SK-N-SH (cell line): ENCODE measurements at regions not wholly inside any gene's neighbourhood (a gene's known extent, or its start where the extent isn't known, plus 50 kb on each side); places are given as distances from the start of the nearest gene placed in this dataset.

Source experiments
- CTCF ChIA-PET: fragments of 300-600, 350-600 bp; formaldehyde crosslinking; extraction: SDS; loops from one replicate; lab custom pipeline; 2021; lab: Yijun Ruan, JAX
- POLR2A ChIA-PET: fragments of 350-600 bp; sonication (Branson Sonifier 250); formaldehyde crosslinking; extraction: SDS; loops from one replicate; lab custom pipeline; 2020; ENCODE audit warnings: antibody characterized with exemption, inconsistent platforms; lab: Yijun Ruan, JAX
- DNase-seq: peaks from one replicate; pipeline ENCODE4 v3.0.0; 2012
- H2AFZ ChIP-seq: fragments of 200-600 bp; sonication (generic); 2 replicates; pipeline ENCODE4 v1.8.1; 2016; ENCODE audit warnings: antibody characterized with exemption, mild to moderate bottlenecking, low read depth
- H3F3A ChIP-seq: fragments of 200-600 bp; sonication (generic); replicated peaks from 2 replicates; pipeline ENCODE3; 2016; ENCODE audit warnings: antibody characterized with exemption, mild to moderate bottlenecking; ENCODE audit not compliant: insufficient read depth
- H3K27ac ChIP-seq, 2 experiments: fragments of 200-500 bp in 1 of 2; fragments of 200-600 bp in 1 of 2; sonication (Bioruptor generic) in 1 of 2; sonication (generic), shearing (Covaris generic) in 1 of 2; 2 replicates each; pipeline versions ENCODE4 v1.5.1 to v1.6.1; 2014 to 2016; ENCODE audit warnings: low read depth in 2 of 2, inconsistent platforms in 1 of 2, low read length in 1 of 2, mild to moderate bottlenecking in 1 of 2, mixed read lengths in 1 of 2
- H3K27me3 ChIP-seq: fragments of 200-600 bp; sonication (generic), shearing (Covaris generic); 2 replicates; pipeline ENCODE4 v1.6.1; 2016; ENCODE audit warnings: mixed run types; ENCODE audit not compliant: insufficient read depth
- H3K36me3 ChIP-seq, 2 experiments: fragments of 200-500 bp in 1 of 2; fragments of 200-600 bp in 1 of 2; sonication (Bioruptor generic) in 1 of 2; sonication (generic) in 1 of 2; replicated peaks in 1 of 2; 2 replicates each; pipeline versions ENCODE3 to v1.5.1; 2014 to 2016; ENCODE audit warnings: low read length in 1 of 2, mild to moderate bottlenecking in 1 of 2; ENCODE audit not compliant: insufficient read depth in 2 of 2, control insufficient read depth in 1 of 2
- H3K4me1 ChIP-seq, 2 experiments: fragments of 200-500 bp in 1 of 2; fragments of 200-600 bp in 1 of 2; sonication (Bioruptor generic) in 1 of 2; sonication (generic), shearing (Covaris generic) in 1 of 2; 2 replicates each; pipeline versions ENCODE4 v1.5.1 to v1.6.1; 2014 to 2016; ENCODE audit warnings: low read depth in 1 of 2, low read length in 1 of 2, mixed run types in 1 of 2; ENCODE audit not compliant: insufficient read depth in 2 of 2, control insufficient read depth in 1 of 2
- H3K4me2 ChIP-seq: fragments of 200-600 bp; sonication (generic), shearing (Covaris generic); 2 replicates; pipeline ENCODE4 v1.6.1; 2017; ENCODE audit warnings: mixed run types
- H3K4me3 ChIP-seq, 2 experiments: fragments of 200-500 bp in 1 of 2; fragments of 200-600 bp in 1 of 2; sonication (Bioruptor generic) in 1 of 2; sonication (generic), shearing (Covaris generic) in 1 of 2; 2 replicates each; pipeline versions ENCODE4 v1.5.1 to v1.8.1; 2014 to 2016; ENCODE audit warnings: low read depth in 2 of 2, inconsistent platforms in 1 of 2, low read length in 1 of 2, mild to moderate bottlenecking in 1 of 2, mixed read lengths in 1 of 2, moderate library complexity in 1 of 2
- H3K79me2 ChIP-seq: fragments of 200-600 bp; sonication (generic); 2 replicates; pipeline ENCODE4 v1.8.1; 2017; ENCODE audit warnings: mild to moderate bottlenecking; ENCODE audit not compliant: insufficient read depth
- H3K9ac ChIP-seq: fragments of 200-600 bp; sonication (generic); 2 replicates; pipeline ENCODE4 v1.6.1; 2017; ENCODE audit warnings: mixed run types
- H3K9me2 ChIP-seq: fragments of 200-600 bp; sonication (generic); 2 replicates; pipeline ENCODE4 v1.6.1; 2017; ENCODE audit warnings: mixed run types
- H3K9me3 ChIP-seq: fragments of 200-600 bp; sonication (generic); 2 replicates; pipeline ENCODE4 v1.6.1; 2017; ENCODE audit warnings: mixed run types, mild to moderate bottlenecking, moderate library complexity
- H4K20me1 ChIP-seq: fragments of 200-600 bp; sonication (generic); 2 replicates; pipeline ENCODE4 v1.6.1; 2017; ENCODE audit warnings: mild to moderate bottlenecking, mixed run types; ENCODE audit not compliant: insufficient read depth
- CHD2 ChIP-seq: fragments of 150-350 bp; IDR thresholded peaks from 2 replicates; pipeline ENCODE4 v1.6.1; 2018; ENCODE audit warnings: low read length; ENCODE audit not compliant: partially characterized antibody
- CTCF ChIP-seq: fragments of 200-600 bp; sonication (generic); IDR thresholded peaks from 2 replicates; pipeline ENCODE4 v1.6.1; 2017; ENCODE audit warnings: antibody characterized with exemption, mild to moderate bottlenecking, moderate library complexity
- EP300 ChIP-seq, 2 experiments: IDR thresholded peaks; 2 replicates each; pipeline versions ENCODE4 v1.4.0 to v1.6.1; 2012; ENCODE audit warnings: borderline replicate concordance in 1 of 2, low read depth in 1 of 2, low read length in 1 of 2
- FOXJ3 ChIP-seq: sonication (generic); formaldehyde crosslinking; IDR thresholded peaks from 2 replicates; pipeline ENCODE4 v1.5.1; 2020; ENCODE audit warnings: mild to moderate bottlenecking, missing genetic modification reagents
- FOXM1 ChIP-seq: IDR thresholded peaks from 2 replicates; pipeline ENCODE4 v1.4.0; 2012; ENCODE audit warnings: low read depth, mild to moderate bottlenecking
- GATA2 ChIP-seq: sonication (generic); formaldehyde crosslinking; IDR thresholded peaks from 2 replicates; pipeline ENCODE4 v1.5.0; 2020; ENCODE audit warnings: mild to moderate bottlenecking, missing genetic modification reagents
- MXI1 ChIP-seq: IDR thresholded peaks from 2 replicates; pipeline ENCODE4 v1.6.1; 2012; ENCODE audit warnings: mild to moderate bottlenecking, low read depth, low read length, improper control_type of control experiment
- NFIC ChIP-seq: IDR thresholded peaks from 2 replicates; pipeline ENCODE4 v1.4.0; 2012; ENCODE audit warnings: borderline replicate concordance
- PBX3 ChIP-seq: IDR thresholded peaks from 2 replicates; pipeline ENCODE4; 2012
- RAD21 ChIP-seq: IDR thresholded peaks from 2 replicates; pipeline ENCODE4 v1.6.1; 2012; ENCODE audit warnings: mild to moderate bottlenecking, low read length
- RFX5 ChIP-seq: IDR thresholded peaks from 2 replicates; pipeline ENCODE4 v1.6.1; 2012; ENCODE audit warnings: mild to moderate bottlenecking, improper control_type of control experiment, low read length
- RXRA ChIP-seq: IDR thresholded peaks from 2 replicates; pipeline ENCODE4 v1.4.0; 2012; ENCODE audit warnings: low read depth, mild to moderate bottlenecking, borderline replicate concordance
- SMC3 ChIP-seq: IDR thresholded peaks from 2 replicates; pipeline ENCODE4 v1.6.1; 2012; ENCODE audit warnings: low read depth, low read length, improper control_type of control experiment
- TCF12 ChIP-seq: IDR thresholded peaks from 2 replicates; pipeline ENCODE4 v1.4.0; 2012
- USF1 ChIP-seq: IDR thresholded peaks from 2 replicates; pipeline ENCODE4 v1.4.0; 2012; ENCODE audit warnings: low read depth, borderline replicate concordance
- ZBTB33 ChIP-seq: IDR thresholded peaks from 2 replicates; pipeline ENCODE4 v1.4.0; 2012; ENCODE audit warnings: low read depth, borderline replicate concordance
- WGBS: methylation state at CpG from one replicate; pipeline ENCODE4 v1.1.6; 2017; ENCODE audit warnings: low lambda C conversion rate; 5-methylcytosine and 5-hydroxymethylcytosine counted together

GRCh38 chr5:2633992-2634391 lies 117.5 kb downstream of the IRX2 start (continued):
- no peak for TF ChIP-seq GATA2 (CRISPR knock-in tag)
- TF ChIP-seq EP300 (IDR thresholded peaks at IDR 0.05; ENCODE audit: borderline replicate concordance in 1 of 2, low read depth in 1 of 2, low read length in 1 of 2), result no peak
- TF ChIP-seq USF1, result no peak
- no peak for TF ChIP-seq FOXM1
- no peak for TF ChIP-seq RFX5

GRCh38 chr5:2631758-2632157 lies 119.7 kb downstream of the IRX2 start:
- CTCF ChIA-PET, result interaction anchor here (0.6 kb wide), 1 partner anchor 182 kb away, joined by 3 read pairs; no protein-coding TSS in a partner anchor
- POLR2A ChIA-PET, result no interaction called here

GRCh38 chr5:2629045-2629444 lies 122.4 kb downstream of the IRX2 start:
- H3K9me2 ChIP-seq, result no peaks in the 10 kb centered on the region
- WGBS, result 8% methylated on average over 7 of the region's 7 CpGs
- no peaks in the 10 kb centered on the region for H3K9me3 ChIP-seq
- no peaks in the 10 kb centered on the region for H3F3A ChIP-seq
- no peak overlapping the region for H3K27ac ChIP-seq
- no peak overlapping the region for H2AFZ ChIP-seq
- H3K27me3 ChIP-seq, result peaks cover 31% of the 10 kb centered on the region
- no peaks in the 10 kb centered on the region for H3K79me2 ChIP-seq
- H3K4me1 ChIP-seq, result no peaks in the 10 kb centered on the region
- no peak overlapping the region for H3K9ac ChIP-seq
- CTCF ChIA-PET, result no interaction called here
- no peaks in the 10 kb centered on the region for H4K20me1 ChIP-seq
- no peaks in the 10 kb centered on the region for H3K36me3 ChIP-seq
- no peak for DNase-seq
- POLR2A ChIA-PET, result no interaction called here
- TF ChIP-seq NFIC (no peak), FOXJ3 (CRISPR knock-in tag) (no peak), EP300 (IDR thresholded peaks at IDR 0.05; ENCODE audit: borderline replicate concordance in 1 of 2, low read depth in 1 of 2, low read length in 1 of 2) (no peak), SMC3 (no peak), RAD21 (no peak), RXRA (no peak), ZBTB33 (no peak), MXI1 (no peak), PBX3 (no peak)
- no peak overlapping the region for H3K4me3 ChIP-seq
- H3K4me2 ChIP-seq, result no peak overlapping the region

More at GRCh38 chr5:2631758-2632157, 119.7 kb downstream of the IRX2 start:
- Histone ChIP-seq H3K27me3 (peaks cover 39% of the 10 kb centered on the region), H3K4me2 (no peak overlapping the region), H3K4me3 (no peak overlapping the region), H4K20me1 (no peaks in the 10 kb centered on the region), H3K27ac (no peak overlapping the region), H3F3A (no peaks in the 10 kb centered on the region), H3K4me1 (no peaks in the 10 kb centered on the region), H3K9ac (no peak overlapping the region), H3K36me3 (no peaks in the 10 kb centered on the region), H3K9me3 (no peaks in the 10 kb centered on the region), H3K9me2 (no peaks in the 10 kb centered on the region), H2AFZ (no peak overlapping the region), H3K79me2 (no peaks in the 10 kb centered on the region)
- TF ChIP-seq CTCF (no peak), CHD2 (no peak), TCF12 (no peak), FOXJ3 (CRISPR knock-in tag) (no peak), MXI1 (no peak), RXRA (no peak), NFIC (no peak)
- 11% methylated on average over 11 of the region's 11 CpGs for WGBS
- no peak for DNase-seq
